Naive B cell (primary cell): ENCODE measurements at regions not wholly inside any gene's neighbourhood (a gene's known extent, or its start where the extent isn't known, plus 50 kb on each side); places are given as distances from the start of the nearest gene placed in this dataset.
"Not testable (repeated sequence)": the region's sequence is repeated elsewhere in the genome, so short reads cannot be mapped to it uniquely, and the experiment has no call there.

Experiments
- ATAC-seq, 2 donors: fragments of 150-1000 bp; cut with Tn5 transposase; 2 replicates each; pipeline ENCODE4 v1.10.0; 2021; ENCODE audit warnings: low read depth in 2 of 2, mild to moderate bottlenecking in 2 of 2, moderate library complexity in 2 of 2
- DNase-seq: peaks from one replicate; pipeline ENCODE4 v3.0.0; 2022
- H3K27ac Mint-ChIP-seq, 6 donors: one replicate each; pipeline ENCODE4 v1.8.0; 2020 to 2022; ENCODE audit warnings: mild to moderate bottlenecking in 6 of 6, mixed read lengths in 6 of 6, moderate library complexity in 5 of 6, inconsistent platforms in 2 of 6
- H3K27me3 Mint-ChIP-seq, 3 donors: one replicate each; pipeline ENCODE4 v1.8.0; 2021 to 2022; ENCODE audit warnings: mixed read lengths in 3 of 3, mild to moderate bottlenecking in 1 of 3
- H3K36me3 Mint-ChIP-seq, 2 donors: one replicate each; pipeline ENCODE4 v1.8.0; 2020 to 2022; ENCODE audit warnings: mixed read lengths in 2 of 2, inconsistent platforms in 1 of 2, mild to moderate bottlenecking in 1 of 2
- H3K4me1 Mint-ChIP-seq, 3 donors: one replicate each; pipeline ENCODE4 v1.8.0; 2020 to 2022; ENCODE audit warnings: mixed read lengths in 3 of 3, inconsistent platforms in 1 of 3, mild to moderate bottlenecking in 1 of 3, moderate library complexity in 1 of 3
- H3K4me3 Mint-ChIP-seq, 8 donors: one replicate each; pipeline ENCODE4 v1.8.0; 2020 to 2022; ENCODE audit warnings: mild to moderate bottlenecking in 8 of 8, mixed read lengths in 8 of 8, moderate library complexity in 8 of 8, inconsistent platforms in 2 of 8
- H3K9me3 Mint-ChIP-seq, 7 donors: one replicate each; pipeline ENCODE4 v1.8.0; 2020 to 2022; ENCODE audit warnings: mixed read lengths in 7 of 7, mild to moderate bottlenecking in 5 of 7, inconsistent platforms in 2 of 7, moderate library complexity in 1 of 7

- ATAC-seq: no peak
- Mint-ChIP-seq H3K4me1 (peaks cover 0 to 4% (median 0%) of the 10 kb centered on the region in 3 donors), H3K9me3 (no peaks in the 10 kb centered on the region), H3K36me3 (no peaks in the 10 kb centered on the region), H3K4me3 (no peak overlapping the region), H3K27me3 (no peaks in the 10 kb centered on the region), H3K27ac (no peak overlapping the region)
- no peak for DNase-seq
These were observed 67.1 kb upstream of the METRNL start for GRCh38 chr17:83012200-83012785.

DNA sequence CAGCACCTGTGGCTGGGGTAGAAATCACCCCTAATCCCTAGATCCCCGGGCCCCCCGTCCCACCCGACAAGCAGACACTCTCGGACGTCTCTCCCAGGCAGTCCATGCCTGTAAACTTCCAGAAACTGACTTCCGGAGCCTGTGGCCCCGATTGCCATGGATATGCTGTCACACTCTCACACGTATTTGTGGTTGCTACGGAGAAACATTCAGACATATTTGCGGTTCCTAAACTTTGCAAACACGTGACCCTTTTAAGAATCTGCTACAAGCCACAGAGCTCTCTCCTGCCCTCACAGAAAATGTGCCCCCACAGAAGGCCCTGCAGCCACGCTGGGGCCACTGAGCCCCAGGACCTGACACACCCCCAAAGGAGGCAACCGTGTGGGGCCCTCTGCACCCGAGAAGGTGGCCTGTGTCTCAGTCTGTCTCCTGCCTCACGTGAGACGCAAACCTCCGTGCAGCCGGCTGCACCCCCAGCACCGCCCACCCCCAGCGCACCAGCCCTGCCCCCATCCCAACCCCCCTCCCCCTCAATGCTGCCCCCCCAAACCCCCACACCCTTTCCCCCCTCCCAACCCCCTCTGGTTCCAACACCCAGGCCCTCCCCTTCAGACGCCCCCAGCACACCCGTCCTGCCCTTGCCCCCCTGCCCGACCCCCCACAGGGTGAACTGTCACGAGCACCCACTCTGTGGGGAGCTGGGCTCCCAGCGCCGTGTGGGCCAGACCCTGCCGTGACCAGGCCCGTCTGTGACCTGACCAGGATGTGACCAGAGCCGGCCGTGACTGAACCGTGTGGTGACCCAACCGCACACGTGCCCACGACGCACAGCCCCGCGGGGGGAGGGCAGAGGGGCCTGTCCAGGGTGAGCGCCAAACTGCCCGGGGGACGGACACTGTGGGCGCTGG, 66.3 kb upstream of the METRNL start:
- H3K9me3 Mint-ChIP-seq: no peaks in the 10 kb centered on the region
- no peaks in the 10 kb centered on the region for H3K27me3 Mint-ChIP-seq
- DNase-seq (no peak), ATAC-seq (no peak)
- no peaks in the 10 kb centered on the region for H3K36me3 Mint-ChIP-seq
- H3K4me3 Mint-ChIP-seq: no peak overlapping the region
- peak overlapping the region in 1 of 6 donors; percentile 63 for H3K27ac Mint-ChIP-seq
- H3K4me1 Mint-ChIP-seq: peaks cover 0 to 4% (median 0%) of the 10 kb centered on the region in 3 donors

DNA sequence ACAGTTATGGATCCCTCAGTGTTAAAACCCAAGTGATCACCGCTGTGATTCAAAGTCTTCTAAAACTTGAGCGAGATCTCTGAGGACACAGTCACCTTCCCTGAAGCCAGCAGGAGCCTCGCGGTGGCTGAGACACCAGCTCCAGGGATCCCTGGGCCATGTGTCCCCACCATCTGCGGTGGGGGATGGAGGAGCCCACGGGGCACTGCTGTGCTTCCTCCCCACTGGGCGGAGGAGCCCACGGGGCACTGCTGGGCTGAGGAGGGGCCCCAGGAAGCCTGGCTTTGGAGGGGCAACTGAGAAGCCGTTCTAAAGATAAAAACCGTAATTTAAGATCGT, 65.7 kb upstream of the METRNL start:
- no peak for ATAC-seq
- Mint-ChIP-seq H3K4me1 (peaks cover 0 to 4% (median 0%) of the 10 kb centered on the region in 3 donors), H3K36me3 (no peaks in the 10 kb centered on the region), H3K27me3 (no peaks in the 10 kb centered on the region), H3K27ac (no peak overlapping the region), H3K9me3 (no peaks in the 10 kb centered on the region), H3K4me3 (no peak overlapping the region)
- no peak for DNase-seq

- DNase-seq: no peak
- Mint-ChIP-seq H3K4me1 (peaks cover 0 to 4% (median 0%) of the 10 kb centered on the region in 3 donors), H3K27me3 (no peaks in the 10 kb centered on the region), H3K36me3 (no peaks in the 10 kb centered on the region), H3K27ac (no peak overlapping the region), H3K4me3 (no peak overlapping the region), H3K9me3 (no peaks in the 10 kb centered on the region)
- ATAC-seq: no peak
These were observed 65.1 kb upstream of the METRNL start for GRCh38 chr17:83014297-83014696.

DNA sequence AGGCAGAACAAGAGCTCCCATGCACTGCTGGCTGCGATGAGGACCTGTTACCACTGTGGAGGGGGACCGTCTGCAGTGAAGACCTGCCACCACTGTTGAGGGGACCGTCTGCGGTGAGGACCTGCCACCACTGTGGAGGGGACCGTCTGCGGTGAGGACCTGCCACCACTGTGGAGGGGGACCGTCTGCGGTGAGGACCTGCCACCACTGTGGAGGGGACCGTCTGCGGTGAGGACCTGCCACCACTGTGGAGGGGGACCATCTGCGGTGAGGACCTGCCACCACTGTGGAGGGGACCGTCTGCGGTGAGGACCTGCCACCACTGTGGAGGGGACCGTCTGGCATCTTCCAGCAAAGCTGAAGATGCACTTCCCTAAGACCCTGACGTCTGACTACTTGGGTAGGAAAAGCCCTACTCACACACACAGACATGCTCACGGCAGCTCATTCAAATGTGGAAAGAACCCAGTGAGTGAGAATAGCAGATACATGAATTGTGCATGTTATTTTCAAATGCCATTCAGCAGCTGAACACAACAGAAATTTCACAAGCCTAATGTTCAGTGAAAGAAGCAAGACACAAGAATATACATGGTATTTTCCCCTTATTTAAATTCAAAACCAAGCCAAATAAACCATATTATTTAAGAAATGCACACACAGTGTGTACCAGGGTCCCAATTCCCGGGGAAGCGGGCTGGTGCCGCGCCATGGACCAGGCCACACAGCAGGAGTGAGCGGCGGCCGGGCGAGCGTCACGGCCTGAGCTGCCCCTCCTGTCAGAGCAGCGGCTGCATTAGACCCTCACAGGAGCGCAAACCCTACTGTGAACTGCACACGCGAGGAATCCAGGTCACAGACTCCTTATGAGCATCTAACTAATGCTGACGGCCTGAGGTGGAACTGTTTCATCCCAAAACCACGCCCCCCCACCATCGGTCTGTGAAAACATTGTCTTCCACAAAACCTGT, 64.2 kb upstream of the METRNL start:
- Mint-ChIP-seq H3K4me3 (no peak overlapping the region), H3K27me3 (no peaks in the 10 kb centered on the region), H3K27ac (no peak overlapping the region), H3K9me3 (no peaks in the 10 kb centered on the region), H3K36me3 (no peaks in the 10 kb centered on the region), H3K4me1 (peaks cover 0 to 4% (median 0%) of the 10 kb centered on the region in 3 donors)
- DNase-seq (no peak), ATAC-seq (no peak)

- H3K36me3 Mint-ChIP-seq: no peaks in the 10 kb centered on the region
- H3K9me3 Mint-ChIP-seq: no peaks in the 10 kb centered on the region
- H3K4me1 Mint-ChIP-seq: peaks cover 0 to 4% (median 0%) of the 10 kb centered on the region in 3 donors
- no peak for DNase-seq
- H3K27ac Mint-ChIP-seq: no peak overlapping the region
- no peak overlapping the region for H3K4me3 Mint-ChIP-seq
- ATAC-seq: no peak
- H3K27me3 Mint-ChIP-seq: no peaks in the 10 kb centered on the region
These were observed 60.7 kb upstream of the METRNL start for GRCh38 chr17:83018658-83019193.

- Mint-ChIP-seq H3K36me3 (no peaks in the 10 kb centered on the region), H3K4me3 (no peak overlapping the region), H3K9me3 (no peaks in the 10 kb centered on the region), H3K27ac (peak overlapping the region in 1 of 6 donors; percentile 9), H3K4me1 (peaks cover 0 to 4% (median 0%) of the 10 kb centered on the region in 3 donors), H3K27me3 (no peaks in the 10 kb centered on the region)
- ATAC-seq (no peak), DNase-seq (no peak)
These were observed 60.0 kb upstream of the METRNL start for GRCh38 chr17:83019376-83019775.

- no peak for ATAC-seq
- no peaks in the 10 kb centered on the region for H3K27me3 Mint-ChIP-seq
- H3K4me3 Mint-ChIP-seq: no peak overlapping the region
- no peak for DNase-seq
- no peaks in the 10 kb centered on the region for H3K9me3 Mint-ChIP-seq
- no peak overlapping the region for H3K27ac Mint-ChIP-seq
- peaks cover 0 to 7% of the 10 kb centered on the region in 2 donors for H3K36me3 Mint-ChIP-seq
- H3K4me1 Mint-ChIP-seq: peaks cover 0 to 5% (median 0%) of the 10 kb centered on the region in 3 donors
These were observed 55.0 kb upstream of the METRNL start for GRCh38 chr17:83024218-83024971.

DNA sequence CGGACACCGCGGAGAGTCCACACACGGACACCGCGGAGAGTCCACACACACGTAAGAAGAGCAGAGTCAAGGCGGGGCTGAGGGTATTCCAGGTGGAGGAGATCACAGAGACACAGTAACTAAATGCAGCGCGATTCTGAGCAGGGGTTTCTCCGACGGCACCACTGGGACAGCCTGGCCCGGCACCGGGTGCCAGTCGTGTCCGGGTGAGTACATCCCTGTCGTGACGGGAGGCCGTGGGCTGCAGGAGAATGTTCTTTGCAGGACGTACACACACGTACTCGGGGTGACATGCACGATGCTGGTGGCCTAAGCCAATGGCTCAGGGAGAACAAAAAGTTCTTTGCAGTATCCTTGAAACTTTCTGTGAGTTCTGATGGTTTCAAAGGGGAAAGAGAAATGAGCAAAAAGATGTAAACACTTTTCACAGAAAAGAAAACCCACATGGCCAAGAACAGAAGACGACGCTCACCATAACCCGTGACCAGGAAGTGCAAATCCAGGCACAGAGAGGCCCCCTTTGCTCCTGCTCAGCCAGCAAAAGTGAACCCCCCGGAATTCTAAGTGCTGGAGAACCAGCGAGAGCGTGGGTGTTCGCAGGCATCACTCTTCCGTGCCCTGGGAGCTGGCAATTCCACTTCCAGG, 53.7 kb upstream of the METRNL start:
- Mint-ChIP-seq H3K27me3 (no peaks in the 10 kb centered on the region), H3K27ac (no peak overlapping the region), H3K9me3 (no peaks in the 10 kb centered on the region), H3K4me1 (peaks cover 0 to 5% (median 0%) of the 10 kb centered on the region in 3 donors), H3K4me3 (no peak overlapping the region), H3K36me3 (peaks cover 0 to 13% of the 10 kb centered on the region in 2 donors)
- DNase-seq (no peak), ATAC-seq (no peak)

GRCh38 chr17:83026311-83026811, 53.0 kb upstream of the METRNL start:
- H3K4me3 Mint-ChIP-seq: no peak overlapping the region
- ATAC-seq (no peak), DNase-seq (no peak)
- H3K4me1 Mint-ChIP-seq: peaks cover 0 to 5% (median 0%) of the 10 kb centered on the region in 3 donors
- no peaks in the 10 kb centered on the region for H3K27me3 Mint-ChIP-seq
- peaks cover 0 to 13% of the 10 kb centered on the region in 2 donors for H3K36me3 Mint-ChIP-seq
- H3K9me3 Mint-ChIP-seq: no peaks in the 10 kb centered on the region
- no peak overlapping the region for H3K27ac Mint-ChIP-seq

DNA sequence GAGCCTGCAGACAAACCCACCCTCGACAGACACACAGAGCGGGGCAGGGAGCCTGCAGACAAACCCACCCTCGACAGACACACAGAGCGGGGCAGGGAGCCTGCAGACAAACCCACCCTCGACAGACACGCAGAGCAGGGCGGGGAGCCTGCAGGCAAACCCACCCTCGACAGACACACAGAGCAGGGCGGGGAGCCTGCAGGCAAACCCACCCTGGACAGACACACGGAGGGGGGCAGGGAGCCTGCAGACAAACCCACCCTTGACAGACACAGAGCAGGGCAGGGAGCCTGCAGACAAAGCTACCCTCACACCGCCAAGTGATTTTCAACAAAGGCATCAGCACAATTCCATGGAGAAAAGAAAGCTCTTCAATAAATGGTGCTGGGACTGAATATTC, 52.5 kb upstream of the METRNL start:
- H3K36me3 Mint-ChIP-seq: peaks cover 0 to 13% of the 10 kb centered on the region in 2 donors
- H3K9me3 Mint-ChIP-seq, H3K4me3 Mint-ChIP-seq, H3K27ac Mint-ChIP-seq, H3K4me1 Mint-ChIP-seq, ATAC-seq, DNase-seq, H3K27me3 Mint-ChIP-seq: not testable (repeated sequence)

GRCh38 chr17:83028851-83029250, 50.6 kb upstream of the METRNL start:
- Mint-ChIP-seq H3K27ac (no peak overlapping the region), H3K9me3 (no peaks in the 10 kb centered on the region), H3K4me3 (no peak overlapping the region), H3K4me1 (peaks cover 0 to 5% (median 0%) of the 10 kb centered on the region in 3 donors), H3K36me3 (peaks cover 0 to 13% of the 10 kb centered on the region in 2 donors), H3K27me3 (no peaks in the 10 kb centered on the region)
- ATAC-seq (no peak), DNase-seq (no peak)
